Peyer's patch (tissue), 4 donors: ENCODE measurements at regions not wholly inside any gene's neighbourhood (a gene's known extent, or its start where the extent isn't known, plus 50 kb on each side); places are given as distances from the start of the nearest gene placed in this dataset.

ENCODE experiments used
- POLR2A ChIP-seq, 2 donors: fragments of 450-650 bp; IDR thresholded peaks; one replicate each; pipeline ENCODE4 v1.5.1; 2017; ENCODE audit warnings: antibody characterized with exemption in 2 of 2, mild to moderate bottlenecking in 2 of 2, moderate library complexity in 2 of 2
- TF ChIP-seq, protein P1 (sequence below), 6 experiments: fragments of 450-650 bp in 4 of 6; fragments of 200-600 bp in 2 of 6; sonication (generic) in 1 of 6; IDR thresholded peaks; one replicate each; pipeline ENCODE4 v1.5.1; 2017 to 2019; ENCODE audit warnings: antibody characterized with exemption in 6 of 6, mild to moderate bottlenecking in 3 of 6, moderate library complexity in 1 of 6

GRCh38 chr5:108655750-108656450 is 91.8 kb upstream of the FER start:
- TF ChIP-seq, protein P1, sequence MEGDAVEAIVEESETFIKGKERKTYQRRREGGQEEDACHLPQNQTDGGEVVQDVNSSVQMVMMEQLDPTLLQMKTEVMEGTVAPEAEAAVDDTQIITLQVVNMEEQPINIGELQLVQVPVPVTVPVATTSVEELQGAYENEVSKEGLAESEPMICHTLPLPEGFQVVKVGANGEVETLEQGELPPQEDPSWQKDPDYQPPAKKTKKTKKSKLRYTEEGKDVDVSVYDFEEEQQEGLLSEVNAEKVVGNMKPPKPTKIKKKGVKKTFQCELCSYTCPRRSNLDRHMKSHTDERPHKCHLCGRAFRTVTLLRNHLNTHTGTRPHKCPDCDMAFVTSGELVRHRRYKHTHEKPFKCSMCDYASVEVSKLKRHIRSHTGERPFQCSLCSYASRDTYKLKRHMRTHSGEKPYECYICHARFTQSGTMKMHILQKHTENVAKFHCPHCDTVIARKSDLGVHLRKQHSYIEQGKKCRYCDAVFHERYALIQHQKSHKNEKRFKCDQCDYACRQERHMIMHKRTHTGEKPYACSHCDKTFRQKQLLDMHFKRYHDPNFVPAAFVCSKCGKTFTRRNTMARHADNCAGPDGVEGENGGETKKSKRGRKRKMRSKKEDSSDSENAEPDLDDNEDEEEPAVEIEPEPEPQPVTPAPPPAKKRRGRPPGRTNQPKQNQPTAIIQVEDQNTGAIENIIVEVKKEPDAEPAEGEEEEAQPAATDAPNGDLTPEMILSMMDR (IDR thresholded peaks at IDR 0.05), result no peak
- TF ChIP-seq POLR2A (IDR thresholded peaks at IDR 0.05), result no peak
